ENCODE measurements at regions not wholly inside any gene's neighbourhood (a gene's known extent, or its start where the extent isn't known, plus 50 kb on each side); places are given as distances from the start of the nearest gene placed in this dataset.

DNA sequence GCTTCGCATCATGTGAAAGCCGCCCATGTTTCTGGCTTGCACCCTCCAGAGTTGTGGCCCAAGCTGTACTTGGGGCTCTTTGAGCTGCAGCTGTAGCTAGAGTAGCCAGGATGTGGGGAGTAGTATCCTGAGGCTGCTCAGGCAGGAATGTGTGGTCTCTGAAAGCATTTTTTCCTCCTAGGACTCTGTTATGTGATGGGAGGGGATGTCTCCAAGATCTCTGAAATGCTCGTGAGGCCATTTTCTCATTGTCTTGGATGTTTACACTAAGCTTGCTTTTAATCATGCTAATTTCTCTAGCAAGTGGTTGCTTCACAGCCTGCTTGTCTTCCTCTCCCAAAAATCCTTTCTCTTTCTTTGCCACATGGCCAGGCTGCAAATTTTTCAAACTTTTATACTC, 687.6 kb downstream of the DCDC2C start:
- DNase-seq = no peak

DNA sequence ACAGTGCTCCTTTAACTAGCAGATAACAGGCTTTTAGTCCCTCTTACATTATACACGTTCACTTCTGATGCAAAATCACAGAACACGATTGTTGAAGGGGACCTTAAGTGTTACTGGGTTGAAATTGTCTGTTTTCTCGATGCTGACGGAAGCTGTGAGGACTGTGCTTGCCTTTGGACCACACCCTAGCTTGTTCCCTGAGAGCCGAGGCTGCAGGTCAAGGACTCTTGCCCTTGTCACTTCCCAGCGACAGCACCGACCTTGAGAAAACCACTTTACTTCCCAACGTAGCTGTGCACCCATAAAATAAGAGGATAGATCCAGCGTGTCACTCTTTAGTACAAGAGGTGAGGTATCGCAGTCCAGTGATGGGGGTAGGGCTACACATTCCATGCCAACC, 701.0 kb downstream of the DCDC2C start:
- DNase-seq = no peak

DNA sequence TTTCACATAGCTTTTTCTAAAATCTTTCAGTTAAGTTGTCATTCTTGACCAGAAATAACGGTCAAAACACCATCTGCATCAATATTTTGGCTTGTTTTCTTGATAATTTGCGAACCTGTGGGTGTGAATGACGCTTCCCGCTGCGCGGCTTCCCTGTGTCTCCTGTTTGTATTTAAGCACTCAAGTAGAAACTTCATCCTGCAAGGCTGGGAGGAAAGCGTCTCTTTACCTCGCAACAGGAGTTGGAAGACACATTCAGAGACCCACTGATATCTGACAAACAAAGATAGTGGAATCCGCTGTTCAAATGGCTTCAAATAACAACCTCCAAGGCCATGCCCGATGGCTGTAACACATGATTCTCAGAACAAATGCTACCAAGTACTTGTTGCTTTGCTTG, 704.9 kb downstream of the DCDC2C start:
- DNase-seq = no peak

DNA sequence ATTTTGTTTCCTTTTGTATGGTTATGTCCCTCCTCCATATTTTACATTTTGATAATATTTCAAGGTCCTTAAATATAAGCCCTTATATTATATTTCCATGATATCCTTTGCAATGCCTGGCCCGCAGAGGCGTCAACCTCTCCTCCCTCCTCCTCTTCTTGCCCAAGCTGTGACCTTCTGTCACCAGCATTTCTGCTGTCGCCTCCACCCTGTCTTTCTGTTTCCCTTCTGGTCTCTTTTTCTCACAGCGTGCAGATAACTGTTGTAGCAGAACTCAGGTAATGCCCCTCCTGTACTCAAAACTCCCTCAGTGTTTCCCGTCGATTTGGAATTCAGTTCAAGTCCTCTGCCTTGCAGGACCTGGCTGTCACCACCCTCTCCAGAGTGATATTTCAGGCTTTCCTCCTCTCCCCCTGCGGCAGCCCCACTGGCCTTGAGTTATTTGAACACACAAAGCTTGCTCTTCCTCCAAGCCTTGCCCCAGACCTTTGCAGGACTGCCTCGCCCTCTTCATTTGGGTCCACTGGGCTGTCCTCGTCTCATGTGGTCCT, 709.3 kb downstream of the DCDC2C start:
- DNase-seq = no peak

DNA sequence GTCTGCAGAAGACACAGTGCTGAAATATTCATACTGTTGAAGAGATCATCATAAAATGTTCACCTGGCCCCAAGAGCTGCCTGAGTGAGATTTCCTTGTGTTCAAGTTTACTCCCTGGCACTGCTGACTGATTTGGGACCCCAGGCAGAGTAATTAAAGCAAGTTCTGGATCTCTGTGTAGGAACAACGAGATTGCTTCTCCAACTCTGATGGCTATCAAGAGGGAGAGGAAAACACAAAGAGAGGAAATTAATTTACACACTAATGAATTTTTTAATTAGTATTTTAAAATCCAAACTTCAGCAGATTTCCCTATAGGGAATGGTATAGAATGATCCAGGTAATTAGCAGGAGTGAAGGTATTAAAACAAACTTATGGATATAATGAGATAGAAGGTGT, 711.8 kb downstream of the DCDC2C start:
- DNase-seq = no peak

DNA sequence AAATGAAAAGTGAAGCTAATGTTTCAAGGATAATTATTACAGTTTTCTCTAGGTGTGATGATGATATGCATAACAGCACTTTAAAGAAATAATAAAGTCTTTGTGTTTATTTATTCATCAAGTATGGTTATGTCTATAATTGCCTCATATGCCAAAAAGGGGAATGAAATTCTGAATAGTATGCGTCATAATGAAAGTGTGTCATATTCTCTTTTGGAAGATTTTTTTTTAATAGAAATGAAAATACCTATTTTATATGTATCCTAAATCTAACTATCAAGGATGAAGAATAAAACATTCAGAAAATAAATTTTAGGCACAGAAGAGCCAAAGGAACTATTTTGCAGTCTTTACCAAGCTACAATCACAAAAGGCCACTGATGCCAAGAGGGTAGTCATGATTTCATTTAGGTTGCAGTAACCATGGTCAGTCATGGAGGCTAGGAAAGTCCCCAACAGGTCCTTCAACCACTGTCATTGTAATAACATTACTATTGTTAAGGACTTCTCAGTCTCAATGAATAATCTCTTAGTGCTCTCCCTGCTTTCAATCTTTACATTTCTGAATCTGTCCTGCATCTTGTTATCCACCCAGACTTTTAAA, 712.5 kb downstream of the DCDC2C start:
- no peak for DNase-seq

DNA sequence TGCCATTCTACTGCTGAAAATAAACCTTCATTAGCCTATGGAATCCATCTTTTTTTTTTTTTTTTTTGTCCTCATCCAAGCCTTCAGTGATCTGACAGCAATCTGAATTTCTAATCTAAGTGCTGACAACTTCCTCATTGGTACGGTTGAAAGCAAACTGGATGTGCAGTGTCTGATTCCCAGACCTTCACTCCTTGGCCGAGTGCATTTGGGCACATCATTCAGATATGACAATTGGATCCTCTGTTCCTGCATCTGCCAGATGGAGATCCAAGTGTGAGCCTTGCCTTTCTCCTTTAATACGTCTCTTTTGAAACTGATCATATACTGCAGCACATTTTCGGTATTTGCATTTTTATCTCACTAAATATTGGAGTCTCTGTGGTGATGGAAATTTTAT, 713.1 kb downstream of the DCDC2C start:
- no peak for DNase-seq

DNA sequence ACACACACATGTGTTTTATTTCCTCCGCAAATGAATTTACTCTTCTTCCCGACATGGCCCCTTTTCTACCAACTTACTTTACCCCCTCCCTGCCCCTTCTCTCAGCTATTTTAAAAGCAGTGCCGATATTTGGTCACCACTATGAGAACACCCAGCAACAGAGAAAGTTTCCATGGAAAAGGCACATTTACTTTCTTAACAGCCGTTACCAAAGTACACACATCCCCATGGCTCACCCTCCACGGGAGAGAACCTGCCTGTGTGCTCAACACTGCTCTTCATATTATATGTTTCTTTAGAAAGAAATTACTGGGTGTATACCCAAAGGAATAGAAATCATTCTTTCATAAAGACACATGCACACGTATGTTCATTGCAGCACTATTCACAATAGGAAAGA, 714.4 kb downstream of the DCDC2C start:
- no peak for DNase-seq

DNA sequence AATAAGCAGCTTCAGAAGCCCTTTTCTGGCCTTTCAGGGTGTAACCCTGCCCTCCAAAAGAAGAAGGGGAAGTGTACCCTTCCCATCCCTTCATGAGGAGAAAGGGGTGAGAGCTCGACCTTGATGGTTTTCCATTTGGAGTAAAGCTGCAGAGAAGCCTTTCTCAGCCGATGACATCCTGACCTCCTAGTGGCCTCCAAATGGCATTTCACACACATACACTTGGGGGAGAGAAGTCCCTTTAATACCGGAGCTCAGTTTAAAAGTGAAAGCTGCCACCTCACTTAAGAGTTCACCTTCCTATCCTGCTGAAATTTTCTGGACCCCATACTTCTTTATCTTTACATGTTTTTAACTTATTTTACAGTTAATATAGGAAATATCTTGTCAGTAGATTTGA, 716.7 kb downstream of the DCDC2C start:
- DNase-seq = no peak

DNA sequence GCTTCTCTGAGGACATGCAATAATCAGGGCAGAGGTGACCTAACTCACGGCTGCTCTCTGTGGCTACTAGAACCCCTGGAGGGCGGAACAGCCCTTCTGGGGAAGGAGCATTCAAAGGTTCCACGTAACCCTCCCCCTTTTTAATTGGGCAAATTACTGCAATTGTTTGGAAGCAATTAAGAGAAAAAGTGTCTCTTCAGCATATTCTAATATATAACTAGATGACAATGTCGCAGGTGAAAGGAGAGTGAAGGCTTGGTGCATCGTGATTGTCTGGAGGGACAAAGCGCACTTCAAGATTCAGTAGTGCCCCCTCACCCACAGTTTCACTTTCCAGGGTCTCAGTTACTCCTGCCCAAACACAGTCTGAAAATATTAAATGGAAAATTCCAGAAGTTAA, 720.8 kb downstream of the DCDC2C start:
- no peak for DNase-seq

DNA sequence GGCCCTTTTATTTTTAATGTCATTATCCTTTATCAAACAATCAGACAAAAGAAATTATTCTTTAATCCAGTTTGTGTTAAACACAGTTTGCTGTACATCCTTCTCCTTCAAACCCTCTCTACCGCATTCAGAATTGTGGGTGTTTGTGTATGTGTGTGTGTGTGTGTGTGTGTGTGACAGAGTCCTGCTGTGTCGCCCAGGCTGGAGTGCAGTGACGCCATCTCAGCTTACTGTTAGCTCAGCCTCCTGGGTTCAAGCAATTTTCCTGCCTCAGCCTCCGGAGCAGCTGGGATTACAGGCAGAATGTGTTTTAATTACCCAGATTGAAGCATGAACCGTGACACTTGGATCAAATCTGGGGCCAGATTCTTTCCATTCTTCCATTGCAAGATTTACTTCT, 723.7 kb downstream of the DCDC2C start:
- DNase-seq = no peak

DNA sequence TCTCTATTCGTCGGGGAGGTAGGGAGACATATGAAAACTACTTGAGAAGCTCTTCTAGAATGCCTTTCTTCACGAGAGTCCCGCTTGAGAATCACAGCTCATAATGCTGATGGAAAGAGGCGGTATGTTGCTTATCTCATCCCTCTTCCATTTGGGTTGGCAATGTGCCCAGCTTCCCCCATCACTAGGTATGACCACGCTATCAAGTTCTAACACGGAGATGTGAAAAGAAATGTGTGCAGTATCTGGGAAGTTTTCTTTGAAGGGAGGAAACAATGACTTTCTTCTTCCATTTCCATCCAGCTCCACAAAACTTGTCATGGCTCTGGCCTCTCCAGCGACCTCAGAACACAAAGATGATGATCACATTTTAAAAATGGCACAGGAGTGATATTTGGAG, 742.4 kb downstream of the DCDC2C start:
- no peak for DNase-seq

DNA sequence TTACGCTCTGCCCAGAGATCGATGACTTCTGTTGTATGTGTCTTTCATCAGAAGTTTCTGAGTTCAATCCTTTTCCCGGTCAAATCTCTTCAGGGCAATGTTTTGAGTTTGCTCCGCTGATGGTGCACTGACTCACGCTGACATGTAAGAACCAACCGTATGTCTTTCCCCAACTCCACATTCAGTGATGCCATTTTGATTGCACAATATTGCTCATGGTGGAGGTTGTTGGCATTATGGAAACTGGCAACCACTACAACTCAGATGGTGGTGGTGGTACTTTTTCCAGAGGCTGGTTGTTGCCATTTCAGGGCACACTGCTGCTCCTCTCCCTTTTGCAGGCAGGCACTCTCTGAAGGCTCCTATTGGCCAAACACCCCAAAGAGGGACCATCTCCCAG, 751.5 kb downstream of the DCDC2C start:
- no peak for DNase-seq

DNA sequence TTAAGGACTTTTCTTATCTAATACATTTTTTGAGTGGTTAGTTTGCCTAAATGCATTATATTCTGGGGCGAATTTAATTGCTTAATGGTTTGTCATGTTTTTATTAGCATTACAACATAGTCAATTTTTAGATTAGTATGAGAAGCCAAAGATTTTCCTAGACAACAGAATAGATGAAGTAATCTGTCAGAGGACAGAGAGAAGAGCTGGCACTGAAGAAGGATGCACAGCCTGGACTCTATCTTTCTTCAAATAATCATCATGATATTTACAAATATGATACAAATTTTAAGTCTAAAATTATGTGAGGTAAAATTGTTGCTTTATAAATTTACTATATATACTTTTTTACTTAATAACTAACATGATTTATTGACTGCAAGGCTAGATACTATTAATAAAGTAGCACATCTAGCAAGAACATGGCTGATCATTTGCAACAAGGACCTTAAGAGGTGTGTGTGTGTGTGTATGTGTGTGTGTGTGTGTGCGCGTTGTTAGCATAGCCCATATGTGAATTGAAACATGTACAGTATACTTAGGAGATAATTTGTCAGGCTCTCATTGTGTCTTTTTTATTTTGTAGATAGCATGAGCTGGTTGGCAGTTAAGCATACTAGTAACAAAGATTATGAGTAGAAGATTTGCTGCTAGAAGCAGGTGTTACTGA, 752.2 kb downstream of the DCDC2C start:
- no peak for DNase-seq

DNA sequence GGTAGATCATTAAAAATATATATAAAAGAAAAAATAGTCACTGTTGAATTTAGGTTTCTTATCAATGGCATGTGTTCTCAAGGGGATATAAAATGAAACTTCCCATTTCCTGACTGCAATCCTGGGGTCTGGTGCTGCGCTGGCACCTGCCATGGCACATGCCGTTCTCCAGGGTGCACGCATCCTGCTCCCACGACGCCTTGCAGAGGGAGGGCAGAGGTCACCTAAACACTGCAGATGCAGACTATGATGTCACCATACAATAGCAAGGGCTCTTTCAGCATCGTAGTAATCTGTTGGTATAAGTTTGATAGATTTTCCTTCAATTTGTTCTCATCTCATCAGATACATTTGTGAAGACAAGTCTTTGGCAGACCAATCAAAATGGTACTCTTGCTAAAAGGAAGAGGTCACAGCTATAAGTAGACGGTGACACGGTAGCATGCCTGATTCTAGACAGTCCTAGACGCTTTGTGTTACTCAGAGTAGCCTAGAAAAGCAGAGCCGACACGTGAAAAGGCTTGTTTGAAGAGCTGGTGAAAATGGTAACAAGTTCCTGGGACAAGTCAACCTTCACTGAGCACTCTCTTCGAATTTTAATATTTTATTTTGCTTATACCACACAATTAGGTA, 761.4 kb downstream of the DCDC2C start:
- DNase-seq = no peak

DNA sequence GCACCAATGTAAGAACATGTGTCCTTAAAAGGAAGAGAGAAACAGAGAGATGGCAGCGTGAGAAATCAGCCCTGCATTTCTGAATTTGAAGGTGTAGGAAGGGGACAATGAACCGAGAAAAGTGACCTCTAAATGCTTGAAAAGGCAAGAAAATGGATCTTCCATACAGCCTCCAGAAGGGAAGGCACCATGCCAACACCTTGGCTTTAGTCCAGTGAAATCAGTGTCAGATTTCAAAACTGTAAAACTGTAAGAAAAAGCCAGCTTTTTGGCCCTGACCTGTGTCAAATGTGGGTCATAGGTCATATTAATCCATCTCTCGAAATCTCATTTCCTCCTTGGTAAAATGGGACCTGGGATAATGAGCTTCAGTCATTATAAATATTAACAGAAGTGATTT, 762.3 kb downstream of the DCDC2C start:
- DNase-seq = no peak

DNA sequence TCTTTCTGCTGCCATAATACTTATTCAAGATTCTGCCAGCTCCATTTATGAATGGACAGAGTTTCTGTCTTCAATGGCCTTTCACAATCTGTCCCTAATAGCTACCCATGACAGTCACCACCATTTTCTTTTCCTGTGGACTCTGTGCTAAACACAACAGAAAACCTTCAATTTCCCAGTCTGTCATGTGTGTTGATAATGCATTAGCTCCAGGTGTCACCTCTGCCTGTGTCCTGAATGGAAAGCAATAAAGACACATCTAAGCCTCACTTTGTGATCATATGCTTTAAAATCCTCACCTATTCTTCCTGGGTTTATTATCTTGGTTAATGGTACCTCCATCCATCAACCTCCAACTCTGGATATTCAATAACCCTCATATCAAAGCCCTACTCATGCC, 772.2 kb downstream of the DCDC2C start:
- no peak for DNase-seq

DNA sequence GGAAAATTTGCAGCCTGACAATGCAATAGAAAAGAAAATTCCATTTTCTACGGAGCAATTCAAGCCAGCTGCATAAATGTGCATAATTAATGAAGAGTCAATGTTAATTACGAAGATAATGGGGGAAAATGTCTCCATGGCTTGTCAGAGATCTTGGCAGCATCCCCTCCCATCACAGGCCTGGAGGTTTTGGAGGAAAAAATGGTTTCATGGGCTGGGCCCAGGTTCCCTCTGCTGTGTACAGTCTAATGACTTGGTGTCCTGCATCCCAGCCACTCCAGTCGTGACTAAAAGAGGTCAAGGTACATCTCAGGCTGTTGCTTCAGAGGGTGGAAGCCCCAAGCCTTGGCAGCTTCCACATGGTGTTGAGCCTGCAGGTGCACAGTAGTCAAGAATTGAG, 779.7 kb downstream of the DCDC2C start:
- no peak for DNase-seq

DNA sequence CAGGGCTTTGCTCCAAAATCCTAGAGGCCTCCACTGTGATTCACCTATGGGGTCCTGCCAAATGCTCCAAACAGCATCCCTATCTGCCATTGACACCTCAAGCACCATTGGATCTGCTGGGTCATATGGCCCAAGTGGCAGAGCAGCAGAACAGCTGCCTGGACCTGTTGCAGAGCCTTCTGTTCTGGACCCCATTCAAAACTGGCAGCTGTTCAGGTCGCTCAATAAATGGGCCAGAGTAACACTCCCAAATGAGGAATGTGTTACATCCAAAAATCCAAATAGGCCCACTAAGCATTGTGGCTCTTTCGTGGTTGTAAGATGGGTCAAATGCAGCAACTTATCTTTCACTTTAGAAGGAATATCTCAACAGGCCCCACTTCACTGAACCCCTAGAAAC, 783.6 kb downstream of the DCDC2C start:
- DNase-seq = no peak

DNA sequence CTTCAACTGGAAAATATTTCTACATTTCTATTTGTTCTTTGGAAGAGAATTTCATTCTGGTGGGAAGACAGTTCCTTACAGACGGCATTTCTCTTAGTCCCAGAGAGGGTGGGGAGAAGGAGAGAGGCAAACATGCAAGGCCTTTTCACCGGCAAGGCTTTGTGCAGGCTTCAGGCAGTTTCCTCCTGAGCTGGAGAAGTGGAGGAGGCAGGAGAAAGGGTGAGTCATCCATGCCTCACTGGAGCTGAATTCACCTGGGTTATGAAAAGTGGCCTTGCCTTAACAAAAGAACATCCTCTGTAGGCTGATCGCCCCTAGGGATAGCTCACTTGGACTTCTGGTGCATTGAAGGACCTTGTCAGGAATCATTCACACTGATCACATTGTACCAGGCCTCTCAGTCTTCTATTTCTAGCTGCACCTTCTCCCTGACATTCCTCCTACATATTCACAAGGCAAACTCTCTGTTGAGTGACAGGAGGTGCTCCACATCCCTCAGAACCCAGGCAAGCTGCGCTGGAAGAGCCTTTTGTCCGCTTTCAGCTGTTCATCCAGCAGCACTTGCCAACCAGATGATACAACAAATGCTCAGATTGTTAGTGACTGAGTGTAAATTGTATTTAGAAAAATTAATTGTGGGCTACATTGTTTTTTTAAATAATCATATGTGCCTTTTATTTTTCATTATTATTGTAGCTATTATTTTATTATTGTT, 796.1 kb downstream of the DCDC2C start:
- DNase-seq = no peak

DNA sequence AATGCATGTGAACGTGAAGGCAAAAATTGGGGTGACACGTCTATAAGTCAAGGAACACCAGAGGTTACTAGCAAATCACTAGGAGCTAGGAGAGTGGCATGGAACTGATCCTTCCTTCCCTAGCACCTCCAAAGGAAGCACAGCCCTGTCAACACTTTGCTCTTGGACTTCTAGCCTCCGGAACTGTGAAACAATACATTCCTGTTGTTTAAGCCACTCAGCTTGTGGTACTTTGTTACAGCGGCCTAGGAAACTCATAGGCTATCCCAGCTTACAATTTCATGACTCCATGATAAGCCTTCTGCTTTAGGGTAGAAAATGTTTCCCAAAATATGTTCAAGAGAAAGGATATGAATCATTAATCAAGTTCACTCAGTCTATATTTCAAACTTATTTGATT, 798.1 kb downstream of the DCDC2C start:
- no peak for DNase-seq

DNA sequence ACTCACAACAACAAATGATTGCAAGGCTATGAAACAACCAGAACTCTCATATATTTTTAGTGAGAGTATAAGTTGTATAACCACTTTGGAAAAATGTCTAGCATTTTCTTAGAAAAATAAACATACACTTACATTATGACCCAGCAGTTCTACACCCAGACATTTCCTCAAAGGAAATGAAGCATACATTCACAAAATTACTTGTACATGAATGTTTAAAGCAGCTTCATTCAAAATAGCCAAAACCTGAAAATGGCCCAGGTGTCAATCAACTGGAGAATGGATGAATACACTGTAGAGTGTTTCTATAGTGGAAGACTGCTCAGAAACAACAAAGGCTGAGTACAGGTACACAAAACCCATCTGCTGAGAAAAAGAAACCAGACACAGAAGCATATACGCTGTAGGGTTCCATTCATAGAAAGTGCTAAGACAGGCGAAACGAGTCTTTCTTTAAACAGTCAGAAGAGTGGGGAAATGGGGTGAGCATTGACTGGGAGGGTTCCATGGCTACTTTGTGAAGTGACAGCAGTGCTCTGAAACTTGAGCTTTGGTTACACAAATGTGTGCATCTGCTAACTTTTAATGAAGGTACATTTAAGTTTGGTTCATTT, 799.0 kb downstream of the DCDC2C start:
- DNase-seq = no peak

DNA sequence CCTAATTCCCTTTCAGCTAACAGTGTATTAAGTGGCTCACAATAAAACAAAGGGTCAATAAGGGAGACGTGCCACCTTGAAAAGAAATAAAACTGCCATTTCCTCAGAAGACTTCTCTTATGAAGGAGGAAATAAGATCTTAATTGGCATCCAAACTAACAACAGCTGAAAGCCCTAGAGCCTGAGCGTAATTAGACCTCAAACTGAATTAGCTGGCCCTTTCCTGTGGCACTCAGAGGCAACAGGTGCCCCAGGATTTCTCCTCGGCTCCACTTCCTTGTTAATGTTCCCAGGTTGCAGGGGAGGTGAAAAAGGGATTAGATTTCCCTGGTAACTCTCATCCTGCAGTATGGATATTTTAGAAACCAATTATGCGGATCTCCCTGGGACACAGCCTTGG, 804.3 kb downstream of the DCDC2C start:
- no peak for DNase-seq

Measured in activated naive CD4-positive, alpha-beta T cell (primary cell).